Muscle of back (tissue), 3 donors: ENCODE measurements at regions not wholly inside any gene's neighbourhood (a gene's known extent, or its start where the extent isn't known, plus 50 kb on each side); places are given as distances from the start of the nearest gene placed in this dataset.
"Not testable (repeated sequence)": the region's sequence is repeated elsewhere in the genome, so short reads cannot be mapped to it uniquely, and the experiment has no call there.

ENCODE experiments used
- DNase-seq, 3 donors: peaks; one replicate each; pipeline versions ENCODE4 v3.0.0 to v3.0.0-alpha.2; 2013

GRCh38 chr11:26839911-26840698, 118.2 kb upstream of the SLC5A12 start:
- DNase-seq = no peak

GRCh38 chr11:26841818-26842473, 120.1 kb upstream of the SLC5A12 start:
- peak; percentile 39 to 74 (median 65) for DNase-seq

GRCh38 chr11:26842478-26843282, 120.8 kb upstream of the SLC5A12 start:
- DNase-seq = peak; percentile 50 to 76 (median 62)

GRCh38 chr11:26843539-26843938, 121.7 kb upstream of the SLC5A12 start:
- no peak for DNase-seq

- no peak for DNase-seq
Measured at GRCh38 chr11:26844963-26845362, 123.1 kb upstream of the SLC5A12 start.

GRCh38 chr11:26846227-26846626, 124.4 kb upstream of the SLC5A12 start:
- no peak for DNase-seq

- DNase-seq = peak; percentile 45 to 71 (median 56)
Measured at GRCh38 chr11:26847459-26847858, 125.6 kb upstream of the SLC5A12 start.

GRCh38 chr11:26847977-26848376, 126.1 kb upstream of the SLC5A12 start:
- DNase-seq = no peak

GRCh38 chr11:26849036-26849435, 127.2 kb upstream of the SLC5A12 start:
- peak in 2 of 3 donors; percentile 27 to 63 for DNase-seq

- DNase-seq = no peak
Measured at GRCh38 chr11:26851291-26851690, 129.4 kb upstream of the SLC5A12 start.

- peak in 1 of 3 donors; percentile 48 for DNase-seq
Measured at GRCh38 chr11:26851696-26852095, 129.8 kb upstream of the SLC5A12 start.

- no peak for DNase-seq
Measured at GRCh38 chr11:26858098-26858497, 135.8 kb upstream of the FIBIN start.

- peak in 2 of 3 donors; percentile 34 to 65 for DNase-seq
Measured at GRCh38 chr11:26859416-26859815, 134.5 kb upstream of the FIBIN start.

- peak; percentile 57 to 90 (median 78) for DNase-seq
Measured at GRCh38 chr11:26860091-26860780, 133.7 kb upstream of the FIBIN start.

- peak in 1 of 3 donors; percentile 54 for DNase-seq
Measured at GRCh38 chr11:26860895-26861294, 133.0 kb upstream of the FIBIN start.

GRCh38 chr11:26862801-26863200, 131.1 kb upstream of the FIBIN start:
- DNase-seq = no peak

- DNase-seq = no peak
Measured at GRCh38 chr11:26865703-26866102, 128.2 kb upstream of the FIBIN start.

GRCh38 chr11:26867286-26867685, 126.6 kb upstream of the FIBIN start:
- DNase-seq = no peak

- DNase-seq = no peak
Measured at GRCh38 chr11:26878959-26879581, 114.8 kb upstream of the FIBIN start.

GRCh38 chr11:26882363-26882880, 111.5 kb upstream of the FIBIN start:
- DNase-seq = not testable (repeated sequence)

- DNase-seq = no peak
Measured at GRCh38 chr11:26891501-26891900, 102.4 kb upstream of the FIBIN start.
